ENCODE measurements at regions not wholly inside any gene's neighbourhood (a gene's known extent, or its start where the extent isn't known, plus 50 kb on each side); places are given as distances from the start of the nearest gene placed in this dataset.

DNA sequence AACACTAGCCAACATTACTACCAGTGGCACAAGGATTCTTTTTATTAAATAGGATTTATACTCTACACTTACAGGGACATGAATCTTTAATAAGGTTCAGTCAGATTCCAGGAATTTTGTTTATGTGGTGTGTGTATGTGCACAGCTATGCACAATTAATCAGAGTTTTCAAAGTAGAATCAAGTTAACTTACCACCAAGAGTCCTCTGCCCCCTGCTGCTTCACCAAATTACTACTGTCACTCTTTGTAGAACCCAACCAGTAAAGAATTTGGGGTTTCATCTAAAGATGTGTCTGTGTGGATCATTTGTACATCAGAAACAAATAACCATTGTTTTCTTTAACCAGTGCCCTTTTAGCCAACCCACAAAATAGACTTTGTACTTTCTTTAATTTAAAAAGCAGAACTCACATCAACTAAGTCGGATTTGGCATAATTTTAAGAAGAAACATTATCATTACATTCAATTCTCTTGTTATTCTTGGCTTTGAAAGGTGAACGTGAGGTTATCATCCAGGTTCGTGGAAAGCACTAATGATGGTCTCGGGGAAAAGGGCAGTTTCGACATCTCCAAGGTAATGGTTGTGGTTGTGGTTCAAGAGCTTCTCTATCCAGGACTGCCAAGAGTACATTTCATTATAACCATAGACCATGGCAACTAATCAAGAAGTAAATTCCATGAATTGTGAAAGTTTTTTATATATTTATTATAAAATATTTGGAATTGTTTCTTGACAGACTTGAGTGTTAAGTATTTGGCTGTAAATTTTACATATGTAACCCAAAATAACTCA is 514.3 kb upstream of the ID4 start:
- TF ChIP-seq, protein P1, sequence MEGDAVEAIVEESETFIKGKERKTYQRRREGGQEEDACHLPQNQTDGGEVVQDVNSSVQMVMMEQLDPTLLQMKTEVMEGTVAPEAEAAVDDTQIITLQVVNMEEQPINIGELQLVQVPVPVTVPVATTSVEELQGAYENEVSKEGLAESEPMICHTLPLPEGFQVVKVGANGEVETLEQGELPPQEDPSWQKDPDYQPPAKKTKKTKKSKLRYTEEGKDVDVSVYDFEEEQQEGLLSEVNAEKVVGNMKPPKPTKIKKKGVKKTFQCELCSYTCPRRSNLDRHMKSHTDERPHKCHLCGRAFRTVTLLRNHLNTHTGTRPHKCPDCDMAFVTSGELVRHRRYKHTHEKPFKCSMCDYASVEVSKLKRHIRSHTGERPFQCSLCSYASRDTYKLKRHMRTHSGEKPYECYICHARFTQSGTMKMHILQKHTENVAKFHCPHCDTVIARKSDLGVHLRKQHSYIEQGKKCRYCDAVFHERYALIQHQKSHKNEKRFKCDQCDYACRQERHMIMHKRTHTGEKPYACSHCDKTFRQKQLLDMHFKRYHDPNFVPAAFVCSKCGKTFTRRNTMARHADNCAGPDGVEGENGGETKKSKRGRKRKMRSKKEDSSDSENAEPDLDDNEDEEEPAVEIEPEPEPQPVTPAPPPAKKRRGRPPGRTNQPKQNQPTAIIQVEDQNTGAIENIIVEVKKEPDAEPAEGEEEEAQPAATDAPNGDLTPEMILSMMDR (IDR thresholded peaks at IDR 0.05; ENCODE audit: extremely low read depth, missing control alignments), result no peak
- no peak for DNase-seq (ENCODE audit: low spot score)

DNA sequence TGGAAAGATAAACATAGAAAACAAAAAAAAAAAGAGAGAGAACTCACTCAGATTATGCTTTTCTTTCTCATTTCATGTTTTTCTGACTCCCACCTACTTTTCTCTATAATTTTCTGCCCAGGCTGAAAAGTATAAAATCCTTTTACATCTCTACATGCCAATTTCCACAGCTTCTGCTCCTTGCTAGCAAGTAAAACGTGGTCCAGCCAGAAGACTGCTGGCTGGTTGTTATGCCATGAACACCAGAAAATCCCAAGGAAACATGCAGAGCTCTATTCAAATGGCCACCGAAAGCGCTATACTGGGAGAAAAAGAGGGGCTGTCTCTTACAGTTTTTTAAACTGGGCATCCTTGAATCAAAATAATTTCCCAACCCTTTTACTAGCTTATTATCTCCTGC is 512.8 kb upstream of the ID4 start:
- TF ChIP-seq, protein P1 (IDR thresholded peaks at IDR 0.05; ENCODE audit: extremely low read depth, missing control alignments), result no peak
- no peak for DNase-seq (ENCODE audit: low spot score)

DNA sequence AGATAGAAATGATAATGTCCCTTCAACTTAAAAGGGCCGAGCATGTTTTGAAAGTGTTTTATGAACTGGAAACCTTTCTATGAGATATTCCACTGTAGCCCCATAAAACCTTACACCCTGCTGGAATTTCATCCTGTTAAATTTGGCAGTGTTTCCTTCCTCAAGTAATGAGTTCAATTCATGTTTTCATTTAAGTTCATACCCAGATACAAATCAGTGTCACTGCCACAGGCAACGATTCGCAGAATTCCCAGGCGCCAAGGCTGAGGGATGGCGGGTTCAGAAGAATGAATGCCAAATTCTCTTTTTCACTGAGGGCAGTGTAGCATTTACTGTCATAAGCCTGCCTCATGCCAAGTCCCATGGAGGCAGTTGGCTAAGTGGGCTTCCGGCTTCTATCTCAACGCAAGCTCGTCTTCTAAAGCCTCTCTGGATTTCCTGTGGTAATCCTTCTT is 511.8 kb upstream of the ID4 start:
- TF ChIP-seq, protein P1 (IDR thresholded peaks at IDR 0.05; ENCODE audit: extremely low read depth, missing control alignments), result no peak
- DNase-seq (ENCODE audit: low spot score), result no peak

DNA sequence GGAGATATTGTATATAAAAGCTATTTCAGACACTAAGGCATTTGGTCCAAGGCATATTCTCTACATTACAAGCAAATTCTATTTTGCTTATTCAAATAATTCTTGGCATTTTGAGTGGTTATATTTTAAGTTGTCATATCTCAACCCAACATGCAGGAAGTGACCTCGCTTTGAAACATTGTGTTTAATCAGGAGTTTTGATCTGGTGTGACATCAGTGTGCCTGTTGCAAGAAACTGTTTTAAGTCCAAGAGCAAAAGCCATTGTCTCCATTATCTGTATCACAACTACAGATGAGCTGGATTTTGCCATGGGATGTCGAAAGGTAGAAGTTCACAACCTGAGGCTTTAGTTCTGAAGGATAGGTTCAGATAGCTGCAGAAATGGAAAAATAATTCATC is 509.9 kb upstream of the ID4 start:
- TF ChIP-seq, protein P1 (IDR thresholded peaks at IDR 0.05; ENCODE audit: extremely low read depth, missing control alignments), result no peak
- no peak for DNase-seq (ENCODE audit: low spot score)

DNA sequence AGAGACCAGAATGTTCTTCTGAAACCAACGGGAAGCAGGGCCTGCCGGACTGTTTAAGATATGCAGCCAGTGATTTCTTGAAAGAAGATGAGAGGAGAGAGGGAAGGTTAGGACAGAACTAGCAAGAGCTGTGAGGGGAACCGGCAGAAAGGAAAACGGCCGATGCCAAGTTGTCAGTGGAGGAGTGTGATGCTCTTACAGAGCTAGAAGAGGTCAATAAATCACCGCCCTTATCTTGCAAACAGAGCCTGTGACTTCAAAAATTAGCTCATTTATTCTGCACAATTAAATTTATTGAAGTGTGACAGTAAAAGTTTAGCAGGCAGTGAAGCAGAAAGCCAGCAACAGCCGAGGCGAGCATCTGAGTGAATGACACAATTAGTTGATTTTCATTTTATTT is 509.5 kb upstream of the ID4 start:
- no peak for DNase-seq (ENCODE audit: low spot score)
- TF ChIP-seq, protein P1 (IDR thresholded peaks at IDR 0.05; ENCODE audit: extremely low read depth, missing control alignments), result no peak

DNA sequence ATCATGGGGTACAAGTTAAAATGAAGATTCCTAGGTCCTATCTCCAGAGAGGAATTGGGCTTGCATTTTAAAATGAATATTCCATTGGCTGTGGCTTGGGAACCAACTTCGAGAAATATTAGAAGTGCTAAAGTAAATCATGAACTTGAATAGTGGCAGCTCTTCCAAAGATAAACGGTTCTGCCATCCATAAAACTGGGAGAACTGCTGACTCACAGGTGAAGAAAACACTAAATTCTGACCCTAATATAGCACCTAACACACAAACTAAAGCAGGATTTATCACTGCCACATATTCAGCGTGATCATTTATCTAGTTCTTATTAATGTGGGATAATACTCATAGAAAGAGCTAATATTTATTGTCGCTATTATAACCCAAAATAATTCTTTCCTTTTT is 508.1 kb upstream of the ID4 start:
- DNase-seq (ENCODE audit: low spot score), result no peak
- TF ChIP-seq, protein P1 (IDR thresholded peaks at IDR 0.05; ENCODE audit: extremely low read depth, missing control alignments), result no peak

DNA sequence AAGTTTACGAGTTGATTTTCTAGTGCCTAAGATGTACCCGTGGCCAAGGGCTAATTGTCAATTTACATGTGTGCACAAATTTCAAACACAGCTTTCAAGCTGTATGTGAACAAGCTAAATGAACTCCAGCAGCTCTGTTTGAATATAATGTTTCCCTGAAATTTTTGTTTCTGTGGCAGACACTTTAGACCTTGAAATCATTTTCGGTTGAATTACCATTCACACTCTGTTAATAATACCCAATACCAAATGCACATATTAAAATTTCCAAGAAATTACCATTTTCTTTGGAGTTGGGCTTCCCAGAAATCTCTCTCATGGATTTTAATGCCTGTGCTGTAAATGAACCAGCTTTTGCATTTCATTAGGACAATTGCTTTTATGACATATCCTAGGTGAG is 506.1 kb upstream of the ID4 start:
- TF ChIP-seq, protein P1 (IDR thresholded peaks at IDR 0.05; ENCODE audit: extremely low read depth, missing control alignments), result no peak

More for the DNA sequence above, 506.1 kb upstream of the ID4 start:
- no peak for DNase-seq (ENCODE audit: low spot score)

All from GM20000 (cell line).